GM18498 (cell line): ENCODE measurements at regions not wholly inside any gene's neighbourhood (a gene's known extent, or its start where the extent isn't known, plus 50 kb on each side); places are given as distances from the start of the nearest gene placed in this dataset.

Experiments used
- ATAC-seq: cut with Tn5 transposase; IDR thresholded peaks from one replicate; pipeline ENCODE4 v1.9.1; 2021; ENCODE audit warnings: mild to moderate bottlenecking, moderate library complexity; ENCODE audit not compliant: unreplicated experiment

DNA sequence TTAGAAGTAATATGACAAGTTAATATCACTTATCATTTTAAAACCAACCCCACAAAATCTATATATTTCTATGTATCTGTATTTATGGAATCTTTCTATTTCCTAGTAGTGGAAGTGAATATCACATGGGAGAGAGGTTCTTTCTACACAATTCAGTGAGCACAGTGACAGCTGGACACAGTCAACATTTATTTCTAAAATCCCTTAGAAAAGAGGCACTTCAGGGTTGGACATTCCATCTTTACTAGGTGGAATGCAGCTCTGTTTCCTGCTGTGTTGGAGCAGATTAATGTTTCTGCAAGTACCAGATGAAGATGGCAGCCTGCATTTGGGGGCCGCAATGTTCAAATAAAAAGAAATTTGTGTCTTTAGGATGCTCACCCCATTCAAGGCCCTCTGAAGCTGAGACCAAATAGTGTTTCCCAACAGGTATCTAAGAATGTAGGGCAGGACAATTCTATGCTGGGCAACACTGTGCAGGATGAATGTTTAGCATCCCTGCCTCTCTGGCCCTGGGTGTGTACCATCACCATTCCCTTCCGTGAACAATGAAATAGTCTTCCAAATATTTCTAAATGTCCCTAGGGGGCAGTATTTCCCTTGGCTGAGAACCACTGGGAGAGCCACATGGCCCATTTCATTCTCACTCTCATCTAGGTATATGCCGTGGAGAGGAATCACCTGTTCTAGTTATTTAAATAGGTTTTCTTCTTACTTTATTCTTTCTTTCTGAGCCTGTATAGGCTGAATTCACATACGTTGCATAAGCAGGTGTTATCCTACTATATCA lies 394.8 kb downstream of the PRDM2 start:
- ATAC-seq, result no peak

- no peak for ATAC-seq
Measured at GRCh38 chr1:14098294-14098913, 398.4 kb downstream of the PRDM2 start.

- ATAC-seq, result no peak
Measured at GRCh38 chr1:14100444-14100843, 400.5 kb downstream of the PRDM2 start.

DNA sequence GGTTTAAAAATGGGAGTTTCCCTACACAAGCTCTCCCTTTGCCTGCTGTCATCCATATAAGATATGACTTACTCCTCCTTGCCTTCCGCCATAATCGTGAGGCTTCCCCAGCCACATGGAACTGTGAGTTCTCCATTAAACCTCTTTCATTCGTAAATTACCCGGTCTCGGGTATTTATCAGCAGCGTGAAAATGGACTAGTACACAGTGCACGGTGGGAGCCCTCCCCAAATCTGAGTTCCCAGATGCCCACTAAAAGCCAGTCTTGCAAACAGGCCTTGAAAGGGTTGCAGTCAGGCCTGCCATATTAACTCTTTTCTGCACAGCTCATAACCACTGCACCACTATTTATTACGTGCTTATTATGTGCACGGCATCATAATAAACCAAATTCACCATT lies 400.9 kb downstream of the PRDM2 start:
- no peak for ATAC-seq

- no peak for ATAC-seq
Measured at GRCh38 chr1:14102180-14102579, 402.2 kb downstream of the PRDM2 start.

DNA sequence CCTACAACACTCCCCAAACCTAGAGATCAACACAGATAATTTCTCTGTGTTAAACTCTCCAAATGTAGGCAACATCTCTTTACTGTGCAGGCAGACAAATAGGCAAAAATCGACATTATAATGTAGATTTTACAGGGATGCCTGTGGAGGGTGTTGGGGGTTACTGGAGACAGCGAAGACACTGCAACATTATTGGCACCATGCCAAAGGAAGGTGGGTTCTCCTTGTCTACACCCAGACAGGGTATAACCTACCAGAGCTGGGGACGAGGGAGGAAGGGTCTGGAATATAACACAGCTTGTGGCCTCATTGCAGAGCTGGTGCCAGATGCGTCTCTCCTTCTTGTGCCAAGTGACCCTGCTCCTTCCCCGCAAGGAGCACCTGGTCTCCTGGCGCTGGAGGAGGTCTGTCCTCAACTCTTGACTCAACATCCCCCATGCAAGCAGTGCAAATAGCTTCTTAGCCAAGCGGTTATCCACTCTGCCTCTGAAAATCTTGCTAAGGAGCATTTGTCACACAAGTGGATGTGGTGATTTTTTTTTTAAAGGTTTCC lies 404.0 kb downstream of the PRDM2 start:
- ATAC-seq, result no peak

GRCh38 chr1:14106126-14106525 lies 406.1 kb downstream of the PRDM2 start:
- no peak for ATAC-seq

- ATAC-seq, result no peak
Measured at GRCh38 chr1:14106679-14107313, 406.8 kb downstream of the PRDM2 start.

GRCh38 chr1:14108356-14109275 lies 408.6 kb downstream of the PRDM2 start:
- ATAC-seq, result no peak

- ATAC-seq, result no peak
Measured at GRCh38 chr1:14109276-14109635, 409.3 kb downstream of the PRDM2 start.

DNA sequence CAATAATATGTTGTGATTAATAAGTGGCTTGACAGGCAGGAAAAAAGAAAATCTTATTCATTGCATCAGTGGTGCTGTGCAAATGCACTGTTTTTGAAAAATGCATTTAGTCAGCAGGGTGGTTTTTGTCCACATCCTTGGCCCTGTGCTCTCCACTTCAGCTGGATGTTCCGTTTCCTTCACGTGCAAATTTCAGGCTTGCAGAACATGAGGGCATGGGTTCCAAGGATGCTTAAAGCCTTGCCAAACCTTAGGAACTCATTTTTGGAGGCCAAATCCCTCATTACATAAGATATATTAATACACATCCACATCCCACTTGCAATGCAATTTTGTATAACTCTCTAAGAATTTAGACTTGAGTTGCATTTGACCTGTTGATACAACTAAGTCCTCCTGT lies 410.1 kb downstream of the PRDM2 start:
- no peak for ATAC-seq

GRCh38 chr1:14111121-14111520 lies 411.1 kb downstream of the PRDM2 start:
- ATAC-seq, result no peak

GRCh38 chr1:14112613-14113012 lies 412.6 kb downstream of the PRDM2 start:
- ATAC-seq, result no peak

DNA sequence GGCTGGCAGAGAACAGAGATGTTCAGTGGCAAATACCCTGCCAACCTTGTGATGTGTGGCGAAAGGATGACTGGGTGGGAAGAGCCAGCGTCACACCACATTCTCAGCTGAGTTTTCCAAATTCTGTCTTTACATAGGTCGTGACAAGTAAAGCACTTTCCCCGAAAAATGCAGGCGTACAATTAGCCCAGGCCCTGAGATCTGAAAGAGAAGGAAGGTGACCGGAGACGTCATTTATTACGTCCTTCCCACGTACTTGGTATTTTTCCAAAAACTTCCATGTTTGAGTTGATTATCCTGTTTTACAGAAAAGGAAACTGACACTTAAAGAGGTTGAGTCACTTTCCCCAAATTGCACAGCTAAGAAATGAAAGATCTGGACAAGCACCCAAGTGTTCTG lies 413.3 kb downstream of the PRDM2 start:
- no peak for ATAC-seq

DNA sequence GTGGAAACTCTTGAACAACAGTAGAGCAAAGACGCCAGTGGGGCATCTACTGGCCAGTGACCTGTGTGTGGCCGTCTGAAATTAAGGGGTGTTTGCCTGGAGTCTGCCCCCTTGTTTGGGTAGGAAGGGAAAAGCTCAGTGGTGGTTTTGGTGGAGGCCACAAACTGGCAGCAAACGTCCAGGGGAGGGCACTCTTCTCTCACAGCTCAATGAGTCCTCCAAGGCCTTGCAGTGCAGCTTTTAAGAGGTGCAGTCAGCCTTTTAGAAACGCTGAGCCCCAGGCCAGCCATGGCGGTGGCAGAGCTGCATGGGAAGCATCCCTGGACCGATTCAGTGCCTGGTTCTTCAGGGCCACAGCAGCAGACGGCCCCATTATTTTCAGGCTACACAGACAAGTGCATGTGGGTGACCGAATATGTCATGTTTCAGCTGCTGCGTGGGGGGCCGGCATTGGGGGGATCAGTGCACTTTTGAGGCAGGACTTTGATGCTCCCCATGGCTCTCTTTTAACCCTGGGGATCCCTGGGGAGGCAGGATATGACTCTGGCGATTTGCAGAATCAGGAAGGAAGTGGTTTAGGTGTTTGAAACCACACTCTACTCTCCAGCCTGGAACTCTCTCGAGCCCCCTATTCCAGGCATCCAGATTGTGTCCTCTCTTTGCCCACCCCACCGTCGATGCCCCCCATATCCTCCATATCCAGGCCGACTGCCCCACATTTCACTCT lies 414.0 kb downstream of the PRDM2 start:
- no peak for ATAC-seq

- ATAC-seq, result no peak
Measured at GRCh38 chr1:14115976-14116375, 416.0 kb downstream of the PRDM2 start.

DNA sequence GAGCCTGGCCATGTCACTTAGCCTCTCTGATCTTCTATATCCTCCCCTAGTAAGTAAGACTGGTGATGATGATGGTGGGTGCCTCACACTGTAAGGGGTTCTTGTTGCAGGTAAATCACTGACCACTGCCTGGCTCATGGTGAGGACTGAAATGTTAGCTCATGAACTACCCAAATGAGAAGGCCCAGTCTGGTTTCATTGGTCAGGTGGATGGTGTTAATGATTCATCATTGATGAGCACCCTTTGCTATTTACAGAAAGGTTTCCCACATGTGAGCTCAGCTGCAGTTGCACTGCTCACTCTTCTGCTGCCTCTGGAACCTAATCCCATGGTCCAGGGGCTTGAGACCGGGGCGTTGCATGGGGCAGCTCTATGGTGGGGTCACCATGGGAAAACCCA lies 417.7 kb downstream of the PRDM2 start:
- no peak for ATAC-seq

DNA sequence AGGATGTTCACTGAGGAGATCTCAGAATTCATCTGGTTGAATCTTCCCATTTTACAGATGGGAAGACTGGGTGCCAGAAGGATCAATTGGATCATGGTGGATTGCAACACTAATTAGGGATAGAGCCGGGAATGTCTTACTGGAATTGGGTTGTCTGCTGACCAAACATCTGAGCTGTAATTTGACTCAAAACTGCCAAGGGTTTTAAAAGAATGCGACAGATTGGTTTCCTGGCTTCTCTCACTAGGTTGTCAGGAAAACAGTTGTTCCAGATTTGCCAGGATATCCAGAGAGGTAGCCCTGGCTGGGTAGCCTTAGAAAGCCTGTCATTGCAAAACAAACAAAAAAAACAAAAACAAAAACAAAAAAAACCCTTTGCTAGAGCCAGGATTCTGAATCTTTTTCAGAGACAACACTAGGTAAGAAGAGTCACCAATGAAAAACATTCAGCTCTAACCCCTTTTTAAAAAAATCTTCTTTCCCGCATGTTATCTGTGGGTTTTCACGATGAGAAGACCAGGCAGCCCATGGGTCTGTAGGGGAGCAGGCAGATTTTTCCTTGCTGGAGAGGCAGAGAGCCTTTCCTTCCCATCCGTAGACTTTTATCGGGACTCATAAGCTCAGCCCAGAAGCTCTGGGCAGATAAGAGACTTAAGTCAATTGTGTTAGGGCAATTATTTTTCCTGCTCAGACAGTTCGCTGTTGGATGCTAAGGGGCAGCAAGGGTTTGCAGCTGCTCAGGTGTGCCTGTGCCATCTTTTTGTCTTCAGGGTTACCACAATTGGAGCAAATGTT lies 418.9 kb downstream of the PRDM2 start:
- no peak for ATAC-seq

- ATAC-seq, result no peak
Measured at GRCh38 chr1:14120895-14121294, 420.9 kb downstream of the PRDM2 start.
